Neural cell (in vitro differentiated cells): ENCODE measurements at regions not wholly inside any gene's neighbourhood (a gene's known extent, or its start where the extent isn't known, plus 50 kb on each side); places are given as distances from the start of the nearest gene placed in this dataset.

Experiments used
- H2AFZ ChIP-seq: fragments of 200-600, 300-800 bp; sonication (generic), shearing (Covaris generic); 2 replicates; pipeline ENCODE4 v1.6.0; 2014; ENCODE audit warnings: low read depth, mild to moderate bottlenecking, antibody characterized with exemption, low read length, moderate library complexity
- H3F3A ChIP-seq: fragments of 200-600 bp; shearing (Covaris generic); 2 replicates; pipeline ENCODE4 v1.6.1; 2016; ENCODE audit warnings: mild to moderate bottlenecking, moderate library complexity, mixed read lengths, antibody characterized with exemption, low read length; ENCODE audit not compliant: insufficient read depth, poor library complexity, severe bottlenecking
- H3K27ac ChIP-seq: fragments of 200-600, 300-800 bp; sonication (generic), shearing (Covaris generic); 2 replicates; pipeline ENCODE4 v1.5.1; 2014; ENCODE audit warnings: mild to moderate bottlenecking, low read length, moderate library complexity
- H3K27me3 ChIP-seq: fragments of 300-800, 200-600 bp; sonication (generic), shearing (Covaris generic); 2 replicates; pipeline ENCODE4 v1.6.0; 2014; ENCODE audit warnings: mild to moderate bottlenecking, low read depth, low read length, moderate library complexity; ENCODE audit not compliant: insufficient read depth
- H3K36me3 ChIP-seq: fragments of 300-800, 200-600 bp; sonication (generic), shearing (Covaris generic); 2 replicates; pipeline ENCODE4 v1.5.1; 2014; ENCODE audit warnings: mild to moderate bottlenecking, antibody characterized with exemption, low read length, moderate library complexity; ENCODE audit not compliant: insufficient read depth
- H3K4me2 ChIP-seq: fragments of 300-800, 200-600 bp; sonication (generic), shearing (Covaris generic); 2 replicates; pipeline ENCODE4 v1.6.0; 2014; ENCODE audit warnings: mild to moderate bottlenecking, low read length
- H3K4me3 ChIP-seq: fragments of 300-800, 200-600 bp; sonication (generic), shearing (Covaris generic); 2 replicates; pipeline ENCODE4 v1.5.1; 2014; ENCODE audit warnings: mild to moderate bottlenecking, low read length, moderate library complexity
- H3K79me2 ChIP-seq: fragments of 200-600 bp; shearing (Covaris generic); replicated peaks from 2 replicates; pipeline ENCODE4 v1.6.0; 2014; ENCODE audit warnings: mild to moderate bottlenecking, low read length, moderate library complexity; ENCODE audit not compliant: insufficient read depth
- H3K9ac ChIP-seq: fragments of 300-800, 200-600 bp; sonication (generic), shearing (Covaris generic); 2 replicates; pipeline ENCODE4 v1.6.1; 2016; ENCODE audit warnings: mild to moderate bottlenecking, low read length, mixed read lengths
- H3K9me2 ChIP-seq: fragments of 200-600 bp; shearing (Covaris generic); 2 replicates; pipeline ENCODE4 v1.6.1; 2016; ENCODE audit warnings: mild to moderate bottlenecking, low read length, mixed read lengths; ENCODE audit not compliant: insufficient read depth
- H3K9me3 ChIP-seq: fragments of 200-600, 300-800 bp; sonication (generic), shearing (Covaris generic); 2 replicates; pipeline ENCODE4 v1.6.1; 2016; ENCODE audit warnings: mild to moderate bottlenecking, mixed run types, low read length, moderate library complexity, mixed read lengths
- H4K20me1 ChIP-seq: fragments of 200-600 bp; shearing (Covaris generic); 2 replicates; pipeline ENCODE4 v1.6.1; 2016; ENCODE audit warnings: mild to moderate bottlenecking, mixed run types; ENCODE audit not compliant: insufficient read depth
- EP300 ChIP-seq: fragments of 450-650 bp; conservative IDR thresholded peaks from 2 replicates; pipeline ENCODE4 v1.6.1; 2014; ENCODE audit warnings: antibody characterized with exemption, mild to moderate bottlenecking, moderate library complexity; ENCODE audit not compliant: poor library complexity, severe bottlenecking
- EZH2 ChIP-seq: fragments of 200-600, 300-800 bp; shearing (Covaris generic), sonication (generic); IDR thresholded peaks from 2 replicates; pipeline ENCODE4 v1.6.1; 2014; ENCODE audit warnings: antibody characterized with exemption, low read length, borderline replicate concordance, mild to moderate bottlenecking; ENCODE audit not compliant: insufficient read depth, poor library complexity, severe bottlenecking
- MXI1 ChIP-seq: fragments of 450-650 bp; conservative IDR thresholded peaks from 2 replicates; pipeline ENCODE4 v1.6.1; 2014; ENCODE audit warnings: antibody characterized with exemption, mild to moderate bottlenecking; ENCODE audit not compliant: poor library complexity, severe bottlenecking
- POLR2AphosphoS5 ChIP-seq: IDR thresholded peaks from 2 replicates; pipeline ENCODE4 v1.6.1; 2012
- RAD21 ChIP-seq: fragments of 450-650 bp; conservative IDR thresholded peaks from 2 replicates; pipeline ENCODE4 v1.6.1; 2014; ENCODE audit warnings: antibody characterized with exemption, mild to moderate bottlenecking, moderate library complexity
- SMC3 ChIP-seq: fragments of 450-650 bp; conservative IDR thresholded peaks from 2 replicates; pipeline ENCODE4 v1.6.1; 2014; ENCODE audit warnings: antibody characterized with exemption, mild to moderate bottlenecking, moderate library complexity; ENCODE audit not compliant: poor library complexity
- TAF1 ChIP-seq: IDR thresholded peaks from 2 replicates; pipeline ENCODE4 v1.6.1; 2012; ENCODE audit warnings: low read depth
- TF ChIP-seq, protein P1 (sequence below): IDR thresholded peaks from 2 replicates; pipeline ENCODE4 v1.6.1; 2012; ENCODE audit warnings: borderline replicate concordance
- TF ChIP-seq, protein P2 (sequence below): fragments of 450-650 bp; IDR thresholded peaks from 2 replicates; pipeline ENCODE4 v1.5.1; 2014; ENCODE audit warnings: antibody characterized with exemption, mild to moderate bottlenecking, moderate library complexity; ENCODE audit not compliant: poor library complexity, severe bottlenecking

GRCh38 chr9:30196941-30197340 is 2187.5 kb upstream of the ACO1 start:
- no peaks in the 10 kb centered on the region for H3K9me2 ChIP-seq
- no peaks in the 10 kb centered on the region for H3F3A ChIP-seq
- no peak overlapping the region for H3K4me2 ChIP-seq
- no peaks in the 10 kb centered on the region for H3K9me3 ChIP-seq
- no peak overlapping the region for H3K4me3 ChIP-seq
- TF ChIP-seq, protein P1, sequence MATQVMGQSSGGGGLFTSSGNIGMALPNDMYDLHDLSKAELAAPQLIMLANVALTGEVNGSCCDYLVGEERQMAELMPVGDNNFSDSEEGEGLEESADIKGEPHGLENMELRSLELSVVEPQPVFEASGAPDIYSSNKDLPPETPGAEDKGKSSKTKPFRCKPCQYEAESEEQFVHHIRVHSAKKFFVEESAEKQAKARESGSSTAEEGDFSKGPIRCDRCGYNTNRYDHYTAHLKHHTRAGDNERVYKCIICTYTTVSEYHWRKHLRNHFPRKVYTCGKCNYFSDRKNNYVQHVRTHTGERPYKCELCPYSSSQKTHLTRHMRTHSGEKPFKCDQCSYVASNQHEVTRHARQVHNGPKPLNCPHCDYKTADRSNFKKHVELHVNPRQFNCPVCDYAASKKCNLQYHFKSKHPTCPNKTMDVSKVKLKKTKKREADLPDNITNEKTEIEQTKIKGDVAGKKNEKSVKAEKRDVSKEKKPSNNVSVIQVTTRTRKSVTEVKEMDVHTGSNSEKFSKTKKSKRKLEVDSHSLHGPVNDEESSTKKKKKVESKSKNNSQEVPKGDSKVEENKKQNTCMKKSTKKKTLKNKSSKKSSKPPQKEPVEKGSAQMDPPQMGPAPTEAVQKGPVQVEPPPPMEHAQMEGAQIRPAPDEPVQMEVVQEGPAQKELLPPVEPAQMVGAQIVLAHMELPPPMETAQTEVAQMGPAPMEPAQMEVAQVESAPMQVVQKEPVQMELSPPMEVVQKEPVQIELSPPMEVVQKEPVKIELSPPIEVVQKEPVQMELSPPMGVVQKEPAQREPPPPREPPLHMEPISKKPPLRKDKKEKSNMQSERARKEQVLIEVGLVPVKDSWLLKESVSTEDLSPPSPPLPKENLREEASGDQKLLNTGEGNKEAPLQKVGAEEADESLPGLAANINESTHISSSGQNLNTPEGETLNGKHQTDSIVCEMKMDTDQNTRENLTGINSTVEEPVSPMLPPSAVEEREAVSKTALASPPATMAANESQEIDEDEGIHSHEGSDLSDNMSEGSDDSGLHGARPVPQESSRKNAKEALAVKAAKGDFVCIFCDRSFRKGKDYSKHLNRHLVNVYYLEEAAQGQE = no peak
- TF ChIP-seq EZH2 (no peak), POLR2AphosphoS5 (no peak), TAF1 (no peak), RAD21 (no peak), MXI1 (no peak), SMC3 (no peak), EP300 (no peak)
- TF ChIP-seq, protein P2, sequence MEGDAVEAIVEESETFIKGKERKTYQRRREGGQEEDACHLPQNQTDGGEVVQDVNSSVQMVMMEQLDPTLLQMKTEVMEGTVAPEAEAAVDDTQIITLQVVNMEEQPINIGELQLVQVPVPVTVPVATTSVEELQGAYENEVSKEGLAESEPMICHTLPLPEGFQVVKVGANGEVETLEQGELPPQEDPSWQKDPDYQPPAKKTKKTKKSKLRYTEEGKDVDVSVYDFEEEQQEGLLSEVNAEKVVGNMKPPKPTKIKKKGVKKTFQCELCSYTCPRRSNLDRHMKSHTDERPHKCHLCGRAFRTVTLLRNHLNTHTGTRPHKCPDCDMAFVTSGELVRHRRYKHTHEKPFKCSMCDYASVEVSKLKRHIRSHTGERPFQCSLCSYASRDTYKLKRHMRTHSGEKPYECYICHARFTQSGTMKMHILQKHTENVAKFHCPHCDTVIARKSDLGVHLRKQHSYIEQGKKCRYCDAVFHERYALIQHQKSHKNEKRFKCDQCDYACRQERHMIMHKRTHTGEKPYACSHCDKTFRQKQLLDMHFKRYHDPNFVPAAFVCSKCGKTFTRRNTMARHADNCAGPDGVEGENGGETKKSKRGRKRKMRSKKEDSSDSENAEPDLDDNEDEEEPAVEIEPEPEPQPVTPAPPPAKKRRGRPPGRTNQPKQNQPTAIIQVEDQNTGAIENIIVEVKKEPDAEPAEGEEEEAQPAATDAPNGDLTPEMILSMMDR = no peak
- no peaks in the 10 kb centered on the region for H3K27me3 ChIP-seq
- no peaks in the 10 kb centered on the region for H4K20me1 ChIP-seq
- no peak overlapping the region for H2AFZ ChIP-seq
- no peak overlapping the region for H3K27ac ChIP-seq
- no peaks in the 10 kb centered on the region for H3K36me3 ChIP-seq
- H3K9ac ChIP-seq = no peak overlapping the region
- H3K79me2 ChIP-seq = no peaks in the 10 kb centered on the region

DNA sequence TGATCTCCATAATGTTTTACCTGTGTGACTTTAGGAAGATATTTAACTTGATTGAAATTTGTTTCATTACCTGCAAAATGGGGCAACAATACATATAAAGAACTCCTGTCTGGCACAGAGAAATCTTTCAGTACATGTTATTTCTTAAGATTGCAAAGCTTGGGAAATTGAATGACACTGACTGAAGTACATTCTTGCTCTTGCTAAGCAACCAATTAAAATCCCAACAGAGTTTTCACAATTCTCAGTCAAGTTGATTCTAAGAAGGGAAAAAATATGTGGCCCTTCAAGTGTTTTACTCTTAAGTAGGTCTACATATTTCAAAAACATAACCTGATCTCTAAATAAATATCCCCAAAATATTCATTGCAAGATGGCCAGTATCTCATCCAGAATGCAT is 2187.0 kb upstream of the ACO1 start:
- no peaks in the 10 kb centered on the region for H3K9me2 ChIP-seq
- H3K27ac ChIP-seq = no peak overlapping the region
- H4K20me1 ChIP-seq = no peaks in the 10 kb centered on the region
- no peak overlapping the region for H2AFZ ChIP-seq
- no peak overlapping the region for H3K9ac ChIP-seq
- H3K36me3 ChIP-seq = no peaks in the 10 kb centered on the region
- TF ChIP-seq RAD21 (no peak), EZH2 (no peak), MXI1 (no peak)
- no peak overlapping the region for H3K4me3 ChIP-seq
- no peak overlapping the region for H3K4me2 ChIP-seq
- no peaks in the 10 kb centered on the region for H3K27me3 ChIP-seq
- H3F3A ChIP-seq = no peaks in the 10 kb centered on the region
- H3K9me3 ChIP-seq = no peaks in the 10 kb centered on the region
- no peaks in the 10 kb centered on the region for H3K79me2 ChIP-seq

DNA sequence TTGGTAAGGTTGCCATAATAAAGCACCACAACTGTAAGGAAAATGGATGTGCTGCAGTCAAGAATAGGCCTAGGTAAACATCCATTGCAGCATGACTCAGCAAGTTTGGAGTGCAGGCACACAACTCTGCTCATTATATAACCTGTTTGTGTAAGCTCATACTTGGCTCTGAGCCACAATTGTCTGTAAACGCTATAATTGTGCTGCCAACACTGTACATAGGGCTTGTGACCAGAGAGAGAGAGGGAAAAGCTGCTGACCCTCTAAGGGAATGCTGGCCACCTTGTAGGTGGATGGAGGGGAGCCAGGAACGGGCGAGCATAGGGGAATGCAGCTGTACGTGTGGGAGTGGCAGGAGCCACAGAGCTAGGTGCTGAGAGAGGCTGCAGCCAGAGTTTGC is 2186.5 kb upstream of the ACO1 start:
- Histone ChIP-seq H3K27me3 (no peaks in the 10 kb centered on the region), H3K9ac (no peak overlapping the region), H3K9me3 (no peaks in the 10 kb centered on the region), H3K27ac (no peak overlapping the region), H3K4me3 (no peak overlapping the region), H3K79me2 (no peaks in the 10 kb centered on the region), H3K36me3 (no peaks in the 10 kb centered on the region), H3K9me2 (no peaks in the 10 kb centered on the region), H2AFZ (no peak overlapping the region), H4K20me1 (no peaks in the 10 kb centered on the region), H3K4me2 (no peak overlapping the region), H3F3A (no peaks in the 10 kb centered on the region)
- TF ChIP-seq POLR2AphosphoS5 (no peak), EZH2 (no peak), RAD21 (no peak), SMC3 (no peak), MXI1 (no peak), EP300 (no peak)
- TF ChIP-seq, protein P1 = no peak
- TF ChIP-seq, protein P2 = no peak
